ENCODE measurements at regions not wholly inside any gene's neighbourhood (a gene's known extent, or its start where the extent isn't known, plus 50 kb on each side); places are given as distances from the start of the nearest gene placed in this dataset.

DNA sequence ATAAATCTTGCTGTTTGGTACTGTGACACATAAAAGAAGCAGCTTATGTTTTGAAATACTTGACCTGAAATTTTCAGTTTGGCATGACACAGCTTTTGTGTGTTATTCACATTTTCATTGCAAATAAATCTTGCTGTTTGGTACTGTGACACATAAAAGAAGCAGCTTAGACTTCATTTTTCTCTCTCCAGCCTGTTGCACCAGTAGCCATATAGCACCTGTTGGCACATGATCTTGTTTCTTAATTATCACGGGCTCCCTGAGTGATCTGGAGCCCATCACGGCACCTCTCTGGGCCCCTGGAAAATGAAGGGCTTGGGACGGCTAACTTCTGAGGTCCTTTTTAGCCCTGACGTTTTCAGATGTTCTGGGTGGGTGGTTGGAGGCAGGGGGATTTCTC, 77.4 kb upstream of the SLCO3A1 start:
- no peaks in the 10 kb centered on the region for H3K36me3 ChIP-seq (ENCODE audit: insufficient read depth, low read length)
- no peaks in the 10 kb centered on the region for H3K9me3 ChIP-seq (ENCODE audit: low read length)
- no peak overlapping the region for H3K4me2 ChIP-seq (ENCODE audit: low read length)
- no peak overlapping the region for H3K4me3 ChIP-seq (ENCODE audit: low read length)
- no peaks in the 10 kb centered on the region for H3K27me3 ChIP-seq (ENCODE audit: insufficient read depth, low read depth, low read length)
- TF ChIP-seq MXI1 (conservative IDR thresholded peaks at IDR 0.05; ENCODE audit: poor library complexity, severe bottlenecking), result no peak
- TF ChIP-seq EP300 (conservative IDR thresholded peaks at IDR 0.05; ENCODE audit: poor library complexity, severe bottlenecking), result no peak
- no peak for TF ChIP-seq TAF1 (IDR thresholded peaks at IDR 0.05; ENCODE audit: low read depth)
- no peaks in the 10 kb centered on the region for H4K20me1 ChIP-seq (ENCODE audit: insufficient read depth)
- no peak overlapping the region for H3K9ac ChIP-seq (ENCODE audit: low read length)
- H3K9me2 ChIP-seq (ENCODE audit: insufficient read depth, low read length), result no peaks in the 10 kb centered on the region
- H3K27ac ChIP-seq (ENCODE audit: low read length), result no peak overlapping the region
- H3K79me2 ChIP-seq (replicated peaks; ENCODE audit: insufficient read depth, low read length), result no peaks in the 10 kb centered on the region
- no peak overlapping the region for H2AFZ ChIP-seq (ENCODE audit: low read depth, low read length)
- no peaks in the 10 kb centered on the region for H3F3A ChIP-seq (ENCODE audit: insufficient read depth, low read length, poor library complexity, severe bottlenecking)

DNA sequence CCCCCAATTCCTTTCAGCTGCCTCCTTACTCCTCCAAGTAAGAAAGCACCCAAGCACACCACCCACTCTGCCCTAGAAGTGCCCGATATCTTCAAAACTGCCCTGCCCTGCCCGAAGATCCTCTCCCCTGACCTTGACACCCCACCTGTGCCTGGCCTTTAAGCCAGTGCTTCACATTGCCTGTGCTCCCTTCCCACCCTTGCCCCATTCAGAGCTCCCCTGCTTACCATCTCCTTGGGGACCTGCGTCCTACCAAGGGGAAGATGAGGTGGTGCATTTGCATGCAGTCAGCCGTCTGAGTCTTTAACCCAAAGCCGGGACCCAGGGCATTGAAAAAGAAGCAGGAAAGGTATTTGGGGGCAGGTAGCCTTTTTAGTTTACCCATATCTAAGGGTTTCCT, 73.5 kb upstream of the SLCO3A1 start:
- no peaks in the 10 kb centered on the region for H4K20me1 ChIP-seq (ENCODE audit: insufficient read depth)
- H3K9ac ChIP-seq (ENCODE audit: low read length), result no peak overlapping the region
- no peaks in the 10 kb centered on the region for H3K9me3 ChIP-seq (ENCODE audit: low read length)
- no peaks in the 10 kb centered on the region for H3K79me2 ChIP-seq (replicated peaks; ENCODE audit: insufficient read depth, low read length)
- H3K4me3 ChIP-seq (ENCODE audit: low read length), result no peak overlapping the region
- no peaks in the 10 kb centered on the region for H3K9me2 ChIP-seq (ENCODE audit: insufficient read depth, low read length)
- H3K27ac ChIP-seq (ENCODE audit: low read length), result no peak overlapping the region
- no peak overlapping the region for H3K4me2 ChIP-seq (ENCODE audit: low read length)
- no peaks in the 10 kb centered on the region for H3F3A ChIP-seq (ENCODE audit: insufficient read depth, low read length, poor library complexity, severe bottlenecking)
- no peak overlapping the region for H2AFZ ChIP-seq (ENCODE audit: low read depth, low read length)
- no peak for TF ChIP-seq MXI1 (conservative IDR thresholded peaks at IDR 0.05; ENCODE audit: poor library complexity, severe bottlenecking)
- no peaks in the 10 kb centered on the region for H3K27me3 ChIP-seq (ENCODE audit: insufficient read depth, low read depth, low read length)
- no peaks in the 10 kb centered on the region for H3K36me3 ChIP-seq (ENCODE audit: insufficient read depth, low read length)

DNA sequence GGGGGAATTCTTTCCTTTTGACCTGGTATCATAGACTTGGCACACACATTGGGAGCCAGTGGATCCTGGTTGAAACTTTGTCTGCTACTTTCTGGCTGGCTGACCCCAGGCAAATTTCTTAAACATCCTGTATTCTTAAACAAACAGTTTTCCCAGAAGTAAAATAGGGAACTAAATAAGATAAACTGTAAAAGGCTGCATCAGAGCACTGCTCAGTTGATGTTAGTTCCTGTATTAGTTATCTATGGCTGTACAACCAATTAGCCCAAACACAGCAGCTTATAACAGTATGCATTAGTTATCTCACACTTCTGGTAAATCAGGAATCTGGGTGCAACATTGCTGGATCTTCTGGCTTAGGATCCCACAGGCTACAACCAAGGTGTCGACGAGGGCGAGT, 73.1 kb upstream of the SLCO3A1 start:
- Histone ChIP-seq H3K79me2 (replicated peaks; ENCODE audit: insufficient read depth, low read length) (no peaks in the 10 kb centered on the region), H2AFZ (ENCODE audit: low read depth, low read length) (no peak overlapping the region), H3F3A (ENCODE audit: insufficient read depth, low read length, poor library complexity, severe bottlenecking) (no peaks in the 10 kb centered on the region), H3K4me2 (ENCODE audit: low read length) (no peak overlapping the region), H3K9ac (ENCODE audit: low read length) (no peak overlapping the region), H3K27ac (ENCODE audit: low read length) (no peak overlapping the region), H3K36me3 (ENCODE audit: insufficient read depth, low read length) (no peaks in the 10 kb centered on the region), H3K4me3 (ENCODE audit: low read length) (no peak overlapping the region), H3K9me3 (ENCODE audit: low read length) (no peaks in the 10 kb centered on the region), H4K20me1 (ENCODE audit: insufficient read depth) (no peaks in the 10 kb centered on the region), H3K9me2 (ENCODE audit: insufficient read depth, low read length) (no peaks in the 10 kb centered on the region), H3K27me3 (ENCODE audit: insufficient read depth, low read depth, low read length) (no peaks in the 10 kb centered on the region)
- TF ChIP-seq EP300 (conservative IDR thresholded peaks at IDR 0.05; ENCODE audit: poor library complexity, severe bottlenecking) (no peak), RAD21 (conservative IDR thresholded peaks at IDR 0.05) (no peak), SMC3 (conservative IDR thresholded peaks at IDR 0.05; ENCODE audit: poor library complexity) (no peak), POLR2AphosphoS5 (IDR thresholded peaks at IDR 0.05) (no peak), EZH2 (IDR thresholded peaks at IDR 0.05; ENCODE audit: borderline replicate concordance, insufficient read depth, low read length, poor library complexity, severe bottlenecking) (no peak), MXI1 (conservative IDR thresholded peaks at IDR 0.05; ENCODE audit: poor library complexity, severe bottlenecking) (no peak), TAF1 (IDR thresholded peaks at IDR 0.05; ENCODE audit: low read depth) (no peak)
- TF ChIP-seq, protein P1, sequence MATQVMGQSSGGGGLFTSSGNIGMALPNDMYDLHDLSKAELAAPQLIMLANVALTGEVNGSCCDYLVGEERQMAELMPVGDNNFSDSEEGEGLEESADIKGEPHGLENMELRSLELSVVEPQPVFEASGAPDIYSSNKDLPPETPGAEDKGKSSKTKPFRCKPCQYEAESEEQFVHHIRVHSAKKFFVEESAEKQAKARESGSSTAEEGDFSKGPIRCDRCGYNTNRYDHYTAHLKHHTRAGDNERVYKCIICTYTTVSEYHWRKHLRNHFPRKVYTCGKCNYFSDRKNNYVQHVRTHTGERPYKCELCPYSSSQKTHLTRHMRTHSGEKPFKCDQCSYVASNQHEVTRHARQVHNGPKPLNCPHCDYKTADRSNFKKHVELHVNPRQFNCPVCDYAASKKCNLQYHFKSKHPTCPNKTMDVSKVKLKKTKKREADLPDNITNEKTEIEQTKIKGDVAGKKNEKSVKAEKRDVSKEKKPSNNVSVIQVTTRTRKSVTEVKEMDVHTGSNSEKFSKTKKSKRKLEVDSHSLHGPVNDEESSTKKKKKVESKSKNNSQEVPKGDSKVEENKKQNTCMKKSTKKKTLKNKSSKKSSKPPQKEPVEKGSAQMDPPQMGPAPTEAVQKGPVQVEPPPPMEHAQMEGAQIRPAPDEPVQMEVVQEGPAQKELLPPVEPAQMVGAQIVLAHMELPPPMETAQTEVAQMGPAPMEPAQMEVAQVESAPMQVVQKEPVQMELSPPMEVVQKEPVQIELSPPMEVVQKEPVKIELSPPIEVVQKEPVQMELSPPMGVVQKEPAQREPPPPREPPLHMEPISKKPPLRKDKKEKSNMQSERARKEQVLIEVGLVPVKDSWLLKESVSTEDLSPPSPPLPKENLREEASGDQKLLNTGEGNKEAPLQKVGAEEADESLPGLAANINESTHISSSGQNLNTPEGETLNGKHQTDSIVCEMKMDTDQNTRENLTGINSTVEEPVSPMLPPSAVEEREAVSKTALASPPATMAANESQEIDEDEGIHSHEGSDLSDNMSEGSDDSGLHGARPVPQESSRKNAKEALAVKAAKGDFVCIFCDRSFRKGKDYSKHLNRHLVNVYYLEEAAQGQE (IDR thresholded peaks at IDR 0.05; ENCODE audit: borderline replicate concordance), result no peak
- TF ChIP-seq, protein P2, sequence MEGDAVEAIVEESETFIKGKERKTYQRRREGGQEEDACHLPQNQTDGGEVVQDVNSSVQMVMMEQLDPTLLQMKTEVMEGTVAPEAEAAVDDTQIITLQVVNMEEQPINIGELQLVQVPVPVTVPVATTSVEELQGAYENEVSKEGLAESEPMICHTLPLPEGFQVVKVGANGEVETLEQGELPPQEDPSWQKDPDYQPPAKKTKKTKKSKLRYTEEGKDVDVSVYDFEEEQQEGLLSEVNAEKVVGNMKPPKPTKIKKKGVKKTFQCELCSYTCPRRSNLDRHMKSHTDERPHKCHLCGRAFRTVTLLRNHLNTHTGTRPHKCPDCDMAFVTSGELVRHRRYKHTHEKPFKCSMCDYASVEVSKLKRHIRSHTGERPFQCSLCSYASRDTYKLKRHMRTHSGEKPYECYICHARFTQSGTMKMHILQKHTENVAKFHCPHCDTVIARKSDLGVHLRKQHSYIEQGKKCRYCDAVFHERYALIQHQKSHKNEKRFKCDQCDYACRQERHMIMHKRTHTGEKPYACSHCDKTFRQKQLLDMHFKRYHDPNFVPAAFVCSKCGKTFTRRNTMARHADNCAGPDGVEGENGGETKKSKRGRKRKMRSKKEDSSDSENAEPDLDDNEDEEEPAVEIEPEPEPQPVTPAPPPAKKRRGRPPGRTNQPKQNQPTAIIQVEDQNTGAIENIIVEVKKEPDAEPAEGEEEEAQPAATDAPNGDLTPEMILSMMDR (IDR thresholded peaks at IDR 0.05; ENCODE audit: poor library complexity, severe bottlenecking), result no peak
